Liver (tissue), 7 donors: ENCODE measurements at regions not wholly inside any gene's neighbourhood (a gene's known extent, or its start where the extent isn't known, plus 50 kb on each side); places are given as distances from the start of the nearest gene placed in this dataset.
A peak's percentile ranks its signal among the peaks of the same experiment; 100 is the strongest.

Experiments
- DNase-seq: peaks from one replicate; pipeline ENCODE4 v3.0.0-alpha.2; 2017; ENCODE audit warnings: low spot score
- H3K27ac ChIP-seq, 2 donors: one replicate each; pipeline ENCODE4 v1.7.0; 2013; ENCODE audit warnings: inconsistent platforms in 2 of 2, low read length in 2 of 2, control low read depth in 1 of 2, low read depth in 1 of 2, mild to moderate bottlenecking in 1 of 2
- H3K27me3 ChIP-seq, 4 donors: one replicate each; pipeline versions ENCODE4 v1.6.1 to v1.7.0; 2013; ENCODE audit warnings: low read length in 3 of 4, inconsistent platforms in 1 of 4, mild to moderate bottlenecking in 1 of 4, moderate library complexity in 1 of 4; ENCODE audit not compliant: control insufficient read depth in 4 of 4, insufficient read depth in 4 of 4
- H3K36me3 ChIP-seq, 4 donors: one replicate each; pipeline versions ENCODE4 v1.6.1 to v1.7.0; 2013; ENCODE audit warnings: low read length in 3 of 4, mild to moderate bottlenecking in 3 of 4, low read depth in 1 of 4, moderate library complexity in 1 of 4; ENCODE audit not compliant: control insufficient read depth in 4 of 4, insufficient read depth in 3 of 4
- H3K4me1 ChIP-seq, 4 donors: one replicate each; pipeline versions ENCODE4 v1.6.1 to v1.7.0; 2013; ENCODE audit warnings: low read length in 3 of 4, mild to moderate bottlenecking in 3 of 4, moderate library complexity in 1 of 4; ENCODE audit not compliant: control insufficient read depth in 4 of 4, insufficient read depth in 4 of 4
- H3K4me3 ChIP-seq, 3 donors: one replicate each; pipeline versions ENCODE4 v1.6.1 to v1.7.0; 2013; ENCODE audit warnings: low read length in 3 of 3, control low read depth in 1 of 3, low read depth in 1 of 3, mild to moderate bottlenecking in 1 of 3
- H3K9ac ChIP-seq, 2 donors: one replicate each; pipeline ENCODE4 v1.7.0; 2013; ENCODE audit warnings: low read length in 2 of 2, mild to moderate bottlenecking in 2 of 2, moderate library complexity in 2 of 2, control low read depth in 1 of 2, low read depth in 1 of 2
- H3K9me3 ChIP-seq, 4 donors: one replicate each; pipeline versions ENCODE4 v1.6.1 to v1.7.0; 2013; ENCODE audit warnings: low read length in 3 of 4; ENCODE audit not compliant: control insufficient read depth in 4 of 4
- EGR1 ChIP-seq, 2 donors: IDR thresholded peaks; 2 replicates each; pipeline ENCODE4 v1.6.1; 2016 to 2018; ENCODE audit warnings: antibody characterized with exemption in 2 of 2, low read depth in 2 of 2
- FOXA1 ChIP-seq: IDR thresholded peaks from 2 replicates; pipeline ENCODE4 v1.6.1; 2016; ENCODE audit warnings: antibody characterized with exemption
- FOXA2 ChIP-seq: IDR thresholded peaks from 2 replicates; pipeline ENCODE4 v1.6.1; 2016; ENCODE audit warnings: antibody characterized with exemption
- GABPA ChIP-seq, 2 donors: IDR thresholded peaks in 1 of 2; conservative IDR thresholded peaks in 1 of 2; 2 replicates each; pipeline ENCODE4 v1.6.1; 2016; ENCODE audit warnings: antibody characterized with exemption in 2 of 2, mild to moderate bottlenecking in 1 of 2, moderate library complexity in 1 of 2
- HNF4A ChIP-seq, 2 donors: conservative IDR thresholded peaks; 2 replicates each; pipeline ENCODE4 v1.6.1; 2016; ENCODE audit warnings: antibody characterized with exemption in 2 of 2, mild to moderate bottlenecking in 2 of 2
- JUND ChIP-seq, 2 donors: IDR thresholded peaks; 2 replicates each; pipeline ENCODE4 v1.6.1; 2016; ENCODE audit warnings: antibody characterized with exemption in 2 of 2
- MAX ChIP-seq: IDR thresholded peaks from 2 replicates; pipeline ENCODE4 v1.6.1; 2016; ENCODE audit warnings: antibody characterized with exemption
- NR2F2 ChIP-seq: IDR thresholded peaks from 2 replicates; pipeline ENCODE4 v1.6.1; 2016; ENCODE audit warnings: antibody characterized with exemption
- REST ChIP-seq: IDR thresholded peaks from 2 replicates; pipeline ENCODE4 v1.6.1; 2016; ENCODE audit warnings: antibody characterized with exemption, mild to moderate bottlenecking
- SP1 ChIP-seq: IDR thresholded peaks from 2 replicates; pipeline ENCODE4 v1.6.1; 2018; ENCODE audit warnings: antibody characterized with exemption, mild to moderate bottlenecking
- WGBS: extraction: QIAGEN DNeasy Blood & Tissue Kit; methylation state at CpG from one replicate; pipeline ENCODE4 v1.1.7; 2013; 5-methylcytosine and 5-hydroxymethylcytosine counted together
- donor health status: healthy.
- donor health status: healthy.
- donor health status: healthy.
- donor health status: healthy.

- Histone ChIP-seq H3K4me3 (no peak overlapping the region), H3K27ac (peak overlapping the region; percentile 26 to 38), H3K4me1 (no peaks in the 10 kb centered on the region), H3K9ac (no peak overlapping the region), H3K36me3 (no peaks in the 10 kb centered on the region), H3K27me3 (no peaks in the 10 kb centered on the region), H3K9me3 (no peaks in the 10 kb centered on the region)
- no peak for DNase-seq
- 74% methylated on average over 9 of the region's 9 CpGs for WGBS
- TF ChIP-seq FOXA2, result no peak
- TF ChIP-seq MAX, result peak; percentile 42
- no peak for TF ChIP-seq REST
- TF ChIP-seq FOXA1, result no peak
- peak; percentile 53 for TF ChIP-seq NR2F2
- peak; percentile 23 for TF ChIP-seq SP1
- TF ChIP-seq JUND (IDR thresholded peaks at IDR 0.05), result peak in 1 of 2 donors; percentile 31
Measured at GRCh38 chr21:28754127-28754611, 238.5 kb downstream of the LTN1 start.

- Histone ChIP-seq H3K36me3 (no peaks in the 10 kb centered on the region), H3K27ac (no peak overlapping the region), H3K9ac (no peak overlapping the region), H3K4me3 (no peak overlapping the region), H3K4me1 (no peaks in the 10 kb centered on the region), H3K9me3 (no peaks in the 10 kb centered on the region), H3K27me3 (no peaks in the 10 kb centered on the region)
- no peak for DNase-seq
- 89% methylated on average over 2 of the region's 2 CpGs for WGBS
- peak in 1 of 2 donors; percentile 27 for TF ChIP-seq HNF4A (conservative IDR thresholded peaks at IDR 0.05)
- TF ChIP-seq GABPA (IDR thresholded peaks at IDR 0.05 in 1 of 2, conservative IDR thresholded peaks at IDR 0.05 in 1 of 2), result no peak
Measured at GRCh38 chr21:28752131-28752530, 240.5 kb downstream of the LTN1 start.

GRCh38 chr21:28751176-28751575 is 241.5 kb downstream of the LTN1 start:
- no peak overlapping the region for H3K9ac ChIP-seq
- no peak overlapping the region for H3K27ac ChIP-seq
- WGBS, result 94% methylated on average over 3 of the region's 3 CpGs
- no peaks in the 10 kb centered on the region for H3K4me1 ChIP-seq
- no peak for DNase-seq
- no peaks in the 10 kb centered on the region for H3K9me3 ChIP-seq
- TF ChIP-seq EGR1 (IDR thresholded peaks at IDR 0.05; ENCODE audit: low read depth in 2 of 2) (no peak), REST (no peak), FOXA2 (no peak)
- H3K36me3 ChIP-seq, result no peaks in the 10 kb centered on the region
- no peaks in the 10 kb centered on the region for H3K27me3 ChIP-seq
- no peak overlapping the region for H3K4me3 ChIP-seq
